Adipocyte (in vitro differentiated cells): ENCODE measurements at regions not wholly inside any gene's neighbourhood (a gene's known extent, or its start where the extent isn't known, plus 50 kb on each side); places are given as distances from the start of the nearest gene placed in this dataset.
"Not testable (repeated sequence)": the region's sequence is repeated elsewhere in the genome, so short reads cannot be mapped to it uniquely, and the experiment has no call there.

Source experiments
- DNase-seq: peaks from one replicate; pipeline ENCODE4 v3.0.0-alpha.2; 2015; ENCODE audit warnings: low read depth
- H3K27me3 ChIP-seq: replicated peaks from 2 replicates; pipeline ENCODE4 v1.7.0; 2013; ENCODE audit warnings: mild to moderate bottlenecking, low read length, moderate library complexity; ENCODE audit not compliant: control insufficient read depth, insufficient read depth
- H3K36me3 ChIP-seq: 2 replicates; pipeline ENCODE4 v1.7.0; 2013; ENCODE audit warnings: low read length, mild to moderate bottlenecking, moderate library complexity; ENCODE audit not compliant: control insufficient read depth, insufficient read depth, severe bottlenecking
- H3K4me1 ChIP-seq: 2 replicates; pipeline ENCODE4 v1.7.0; 2013; ENCODE audit warnings: mild to moderate bottlenecking, low read length, moderate library complexity; ENCODE audit not compliant: control insufficient read depth, insufficient read depth
- H3K4me3 ChIP-seq: 2 replicates; pipeline ENCODE4 v1.7.0; 2013; ENCODE audit warnings: mild to moderate bottlenecking, low read length, moderate library complexity
- H3K9ac ChIP-seq: 2 replicates; pipeline ENCODE4 v1.7.0; 2013; ENCODE audit warnings: mild to moderate bottlenecking, low read length, moderate library complexity
- H3K9me3 ChIP-seq: 2 replicates; pipeline ENCODE4 v1.7.0; 2013; ENCODE audit warnings: mild to moderate bottlenecking, low read length, moderate library complexity; ENCODE audit not compliant: control insufficient read depth

GRCh38 chr7:76711648-76712047 lies 84.6 kb upstream of the POMZP3 start:
- not testable (repeated sequence) for H3K4me1 ChIP-seq, DNase-seq, H3K4me3 ChIP-seq, H3K9ac ChIP-seq, H3K36me3 ChIP-seq, H3K27me3 ChIP-seq, H3K9me3 ChIP-seq

DNA sequence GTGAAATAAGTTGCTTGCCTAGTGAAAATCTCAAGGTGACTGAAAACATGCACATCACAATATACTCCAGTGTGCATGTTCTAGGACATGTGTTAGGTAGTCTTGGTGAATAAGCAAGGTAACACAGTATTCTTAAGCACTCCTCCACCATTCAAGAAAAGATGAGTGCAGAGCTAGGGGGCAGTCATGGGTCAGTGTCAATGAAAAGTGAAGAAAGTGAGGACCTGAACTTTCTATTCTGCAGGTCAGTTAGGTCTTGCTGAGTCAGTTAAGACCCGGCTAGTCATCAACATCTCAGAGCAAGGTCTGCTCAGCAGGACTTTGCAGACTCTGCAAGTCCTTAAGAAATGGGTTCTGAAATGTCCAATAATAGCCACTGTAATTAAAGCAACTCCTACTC lies 82.6 kb upstream of the POMZP3 start:
- not testable (repeated sequence) for H3K36me3 ChIP-seq, H3K9me3 ChIP-seq, H3K4me3 ChIP-seq, H3K9ac ChIP-seq, H3K27me3 ChIP-seq, H3K4me1 ChIP-seq, DNase-seq

- not testable (repeated sequence) for H3K4me1 ChIP-seq, H3K9me3 ChIP-seq
These were observed 81.4 kb upstream of the POMZP3 start for GRCh38 chr7:76708446-76708845.

DNA sequence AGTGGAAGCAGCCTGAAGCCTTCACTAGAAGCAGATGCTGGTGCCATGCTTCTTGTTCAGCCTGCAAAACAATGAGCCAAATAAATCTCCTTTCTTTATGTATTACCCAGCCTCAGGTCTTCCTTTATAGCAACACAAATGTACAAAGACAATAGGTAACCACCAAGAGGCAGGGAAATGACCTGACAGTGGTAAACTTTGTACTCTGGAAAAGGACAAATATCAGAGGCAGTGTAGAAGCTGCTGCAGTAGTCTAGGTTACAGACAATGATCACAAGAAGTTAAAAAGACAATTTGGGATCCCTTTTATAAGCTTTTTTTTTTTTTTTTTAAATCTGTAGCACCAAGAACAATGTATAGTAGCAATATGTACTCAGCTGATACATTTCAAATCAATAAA lies 76.7 kb upstream of the POMZP3 start:
- H3K4me3 ChIP-seq, DNase-seq, H3K9me3 ChIP-seq, H3K4me1 ChIP-seq, H3K27me3 ChIP-seq, H3K9ac ChIP-seq, H3K36me3 ChIP-seq: not testable (repeated sequence)

More at GRCh38 chr7:76708446-76708845, 81.4 kb upstream of the POMZP3 start:
- not testable (repeated sequence) for H3K9ac ChIP-seq, H3K36me3 ChIP-seq, H3K27me3 ChIP-seq, H3K4me3 ChIP-seq, DNase-seq

GRCh38 chr7:76686277-76686676 lies 59.2 kb upstream of the POMZP3 start:
- not testable (repeated sequence) for H3K4me3 ChIP-seq, H3K9me3 ChIP-seq, H3K27me3 ChIP-seq, H3K36me3 ChIP-seq, H3K4me1 ChIP-seq, DNase-seq, H3K9ac ChIP-seq

DNA sequence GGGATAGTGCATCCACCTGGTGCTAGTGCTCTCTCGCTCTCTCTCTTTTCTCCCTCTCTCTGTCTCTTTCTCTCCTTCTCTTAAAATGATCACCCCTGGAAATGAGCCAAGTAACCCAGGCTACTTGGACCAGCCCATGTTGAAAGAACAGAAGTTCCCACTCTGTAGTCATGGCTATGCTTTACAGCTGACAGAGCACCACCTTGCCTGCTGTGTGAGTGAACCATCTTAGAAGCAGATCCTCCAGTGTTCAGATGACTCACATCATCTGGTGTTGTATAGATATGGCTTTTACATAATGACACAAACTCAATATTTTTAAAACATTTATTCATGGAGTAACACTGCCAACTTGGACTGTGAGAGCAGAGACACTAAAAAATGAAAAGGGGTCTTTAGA lies 57.7 kb upstream of the POMZP3 start:
- DNase-seq: not testable (repeated sequence)

GRCh38 chr7:76683631-76684030 lies 56.6 kb upstream of the POMZP3 start:
- H3K27me3 ChIP-seq, DNase-seq, H3K9ac ChIP-seq, H3K4me1 ChIP-seq, H3K9me3 ChIP-seq, H3K4me3 ChIP-seq, H3K36me3 ChIP-seq: not testable (repeated sequence)

More for the DNA sequence above, 57.7 kb upstream of the POMZP3 start:
- H3K9me3 ChIP-seq, H3K9ac ChIP-seq, H3K4me1 ChIP-seq, H3K36me3 ChIP-seq, H3K27me3 ChIP-seq, H3K4me3 ChIP-seq: not testable (repeated sequence)

DNA sequence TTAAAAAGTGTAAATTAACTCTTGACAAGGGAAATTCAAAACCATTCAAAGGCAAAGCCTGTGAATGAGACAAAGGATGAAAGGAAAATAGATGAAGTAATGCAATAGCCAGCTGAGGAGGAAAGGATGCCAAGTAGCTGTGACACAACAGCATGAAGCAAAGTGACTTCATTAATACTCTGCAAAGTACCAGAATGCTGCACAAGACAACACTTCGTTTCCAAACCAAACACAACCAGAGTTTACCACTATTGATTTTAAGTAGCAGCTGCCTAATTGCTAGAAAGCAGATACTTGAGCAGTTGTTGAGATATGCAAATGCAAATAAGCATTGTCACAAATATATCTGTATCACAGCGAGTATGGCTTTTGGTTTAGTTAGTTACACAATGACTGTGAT lies 54.7 kb upstream of the POMZP3 start:
- H3K9ac ChIP-seq, H3K4me1 ChIP-seq, H3K36me3 ChIP-seq, H3K4me3 ChIP-seq, H3K9me3 ChIP-seq, DNase-seq, H3K27me3 ChIP-seq: not testable (repeated sequence)

- H3K9ac ChIP-seq, DNase-seq, H3K27me3 ChIP-seq, H3K36me3 ChIP-seq, H3K9me3 ChIP-seq, H3K4me3 ChIP-seq, H3K4me1 ChIP-seq: not testable (repeated sequence)
These were observed 52.1 kb upstream of the POMZP3 start for GRCh38 chr7:76679174-76679573.

GRCh38 chr7:76678500-76678899 lies 51.4 kb upstream of the POMZP3 start:
- H3K9ac ChIP-seq, H3K36me3 ChIP-seq, DNase-seq, H3K27me3 ChIP-seq, H3K9me3 ChIP-seq, H3K4me3 ChIP-seq, H3K4me1 ChIP-seq: not testable (repeated sequence)

GRCh38 chr7:76676890-76677289 lies 49.8 kb upstream of the POMZP3 start:
- H3K9ac ChIP-seq, H3K27me3 ChIP-seq, DNase-seq, H3K4me1 ChIP-seq, H3K36me3 ChIP-seq, H3K9me3 ChIP-seq, H3K4me3 ChIP-seq: not testable (repeated sequence)
